ENCODE measurements at regions not wholly inside any gene's neighbourhood (a gene's known extent, or its start where the extent isn't known, plus 50 kb on each side); places are given as distances from the start of the nearest gene placed in this dataset.

DNA sequence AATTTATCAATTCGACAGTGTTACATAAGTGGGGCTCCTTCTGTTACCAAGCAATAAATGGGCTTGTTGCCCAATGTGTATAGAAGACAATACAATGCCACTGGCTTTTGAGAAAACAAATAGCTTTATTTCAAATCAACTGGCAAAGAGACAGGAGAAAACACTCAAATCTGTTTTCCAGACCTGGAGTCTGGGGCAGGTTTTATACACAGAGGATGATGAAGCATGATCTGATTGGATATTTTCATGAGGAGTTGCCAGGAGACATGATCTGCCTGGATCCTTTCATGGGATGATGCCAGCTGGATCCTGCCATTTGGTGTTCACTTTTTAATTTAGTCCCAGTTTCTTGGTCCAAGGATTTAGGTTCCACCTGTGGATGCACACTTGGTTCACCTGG, 287.9 kb downstream of the CXXC4 start:
- TF ChIP-seq SNAI2 (CRISPR knock-in tag; IDR thresholded peaks at IDR 0.05): no peak
- TF ChIP-seq BACH2 (CRISPR knock-in tag; IDR thresholded peaks at IDR 0.05; ENCODE audit: borderline replicate concordance): no peak
- no peak for TF ChIP-seq CSDC2 (CRISPR knock-in tag; IDR thresholded peaks at IDR 0.05)
- no peak for TF ChIP-seq ZFP30 (CRISPR knock-in tag; IDR thresholded peaks at IDR 0.05)
- no peak for TF ChIP-seq ARNTL (CRISPR knock-in tag; IDR thresholded peaks at IDR 0.05; ENCODE audit: borderline replicate concordance, low read depth)
- TF ChIP-seq PPARA (CRISPR knock-in tag; IDR thresholded peaks at IDR 0.05; ENCODE audit: borderline replicate concordance): no peak
- no peak for TF ChIP-seq ZC3H10 (CRISPR knock-in tag; IDR thresholded peaks at IDR 0.05)
- TF ChIP-seq, protein P1, sequence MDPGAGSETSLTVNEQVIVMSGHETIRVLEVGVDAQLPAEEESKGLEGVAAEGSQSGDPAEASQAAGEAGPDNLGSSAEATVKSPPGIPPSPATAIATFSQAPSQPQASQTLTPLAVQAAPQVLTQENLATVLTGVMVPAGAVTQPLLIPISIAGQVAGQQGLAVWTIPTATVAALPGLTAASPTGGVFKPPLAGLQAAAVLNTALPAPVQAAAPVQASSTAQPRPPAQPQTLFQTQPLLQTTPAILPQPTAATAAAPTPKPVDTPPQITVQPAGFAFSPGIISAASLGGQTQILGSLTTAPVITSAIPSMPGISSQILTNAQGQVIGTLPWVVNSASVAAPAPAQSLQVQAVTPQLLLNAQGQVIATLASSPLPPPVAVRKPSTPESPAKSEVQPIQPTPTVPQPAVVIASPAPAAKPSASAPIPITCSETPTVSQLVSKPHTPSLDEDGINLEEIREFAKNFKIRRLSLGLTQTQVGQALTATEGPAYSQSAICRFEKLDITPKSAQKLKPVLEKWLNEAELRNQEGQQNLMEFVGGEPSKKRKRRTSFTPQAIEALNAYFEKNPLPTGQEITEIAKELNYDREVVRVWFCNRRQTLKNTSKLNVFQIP (CRISPR knock-in tag; IDR thresholded peaks at IDR 0.05; ENCODE audit: borderline replicate concordance, low read depth): no peak

DNA sequence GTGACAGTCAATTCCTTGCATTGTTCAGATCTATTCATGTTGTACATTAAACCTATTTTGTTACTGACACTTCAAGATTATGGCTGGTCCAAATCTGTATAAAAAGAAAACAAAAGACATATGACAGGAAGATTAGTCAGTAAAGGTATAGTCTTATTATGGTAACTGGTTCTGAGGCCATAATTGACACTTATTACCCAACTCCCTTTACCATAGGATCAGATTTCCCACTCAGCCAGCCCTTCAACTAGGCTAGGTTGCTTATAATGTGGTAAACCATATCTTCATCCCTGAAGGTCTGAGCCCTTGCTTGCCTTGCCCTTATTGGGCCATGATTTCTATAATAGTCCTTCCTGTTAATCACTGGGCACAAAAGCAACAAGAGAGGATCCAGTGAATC, 289.6 kb downstream of the CXXC4 start:
- no peak for ATAC-seq
- TF ChIP-seq ZNF565 (CRISPR knock-in tag; conservative IDR thresholded peaks at IDR 0.05; ENCODE audit: low read depth) (no peak), GLIS3 (CRISPR knock-in tag; IDR thresholded peaks at IDR 0.05) (no peak), TCF4 (CRISPR knock-in tag; IDR thresholded peaks at IDR 0.05; ENCODE audit: borderline replicate concordance) (no peak), ISL1 (CRISPR knock-in tag; IDR thresholded peaks at IDR 0.05) (no peak), ARNTL (CRISPR knock-in tag; IDR thresholded peaks at IDR 0.05; ENCODE audit: borderline replicate concordance, low read depth) (no peak), ZNF8 (CRISPR knock-in tag; IDR thresholded peaks at IDR 0.05) (no peak), SNAI2 (CRISPR knock-in tag; IDR thresholded peaks at IDR 0.05) (no peak), RARB (CRISPR knock-in tag; IDR thresholded peaks at IDR 0.05) (no peak), ZFP30 (CRISPR knock-in tag; IDR thresholded peaks at IDR 0.05) (no peak), TOX (CRISPR knock-in tag; IDR thresholded peaks at IDR 0.05; ENCODE audit: borderline replicate concordance) (no peak), ZNF70 (CRISPR knock-in tag; IDR thresholded peaks at IDR 0.05) (no peak), PPARA (CRISPR knock-in tag; IDR thresholded peaks at IDR 0.05; ENCODE audit: borderline replicate concordance) (no peak), BACH2 (CRISPR knock-in tag; IDR thresholded peaks at IDR 0.05; ENCODE audit: borderline replicate concordance) (no peak), ESRRG (CRISPR knock-in tag; IDR thresholded peaks at IDR 0.05) (no peak), ZC3H10 (CRISPR knock-in tag; IDR thresholded peaks at IDR 0.05) (no peak)
- TF ChIP-seq, protein P1 (CRISPR knock-in tag; IDR thresholded peaks at IDR 0.05; ENCODE audit: borderline replicate concordance, low read depth): no peak
- TF ChIP-seq, protein P2, sequence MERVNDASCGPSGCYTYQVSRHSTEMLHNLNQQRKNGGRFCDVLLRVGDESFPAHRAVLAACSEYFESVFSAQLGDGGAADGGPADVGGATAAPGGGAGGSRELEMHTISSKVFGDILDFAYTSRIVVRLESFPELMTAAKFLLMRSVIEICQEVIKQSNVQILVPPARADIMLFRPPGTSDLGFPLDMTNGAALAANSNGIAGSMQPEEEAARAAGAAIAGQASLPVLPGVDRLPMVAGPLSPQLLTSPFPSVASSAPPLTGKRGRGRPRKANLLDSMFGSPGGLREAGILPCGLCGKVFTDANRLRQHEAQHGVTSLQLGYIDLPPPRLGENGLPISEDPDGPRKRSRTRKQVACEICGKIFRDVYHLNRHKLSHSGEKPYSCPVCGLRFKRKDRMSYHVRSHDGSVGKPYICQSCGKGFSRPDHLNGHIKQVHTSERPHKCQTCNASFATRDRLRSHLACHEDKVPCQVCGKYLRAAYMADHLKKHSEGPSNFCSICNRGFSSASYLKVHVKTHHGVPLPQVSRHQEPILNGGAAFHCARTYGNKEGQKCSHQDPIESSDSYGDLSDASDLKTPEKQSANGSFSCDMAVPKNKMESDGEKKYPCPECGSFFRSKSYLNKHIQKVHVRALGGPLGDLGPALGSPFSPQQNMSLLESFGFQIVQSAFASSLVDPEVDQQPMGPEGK (CRISPR knock-in tag; IDR thresholded peaks at IDR 0.05; ENCODE audit: borderline replicate concordance): no peak
- TF ChIP-seq, protein P3, sequence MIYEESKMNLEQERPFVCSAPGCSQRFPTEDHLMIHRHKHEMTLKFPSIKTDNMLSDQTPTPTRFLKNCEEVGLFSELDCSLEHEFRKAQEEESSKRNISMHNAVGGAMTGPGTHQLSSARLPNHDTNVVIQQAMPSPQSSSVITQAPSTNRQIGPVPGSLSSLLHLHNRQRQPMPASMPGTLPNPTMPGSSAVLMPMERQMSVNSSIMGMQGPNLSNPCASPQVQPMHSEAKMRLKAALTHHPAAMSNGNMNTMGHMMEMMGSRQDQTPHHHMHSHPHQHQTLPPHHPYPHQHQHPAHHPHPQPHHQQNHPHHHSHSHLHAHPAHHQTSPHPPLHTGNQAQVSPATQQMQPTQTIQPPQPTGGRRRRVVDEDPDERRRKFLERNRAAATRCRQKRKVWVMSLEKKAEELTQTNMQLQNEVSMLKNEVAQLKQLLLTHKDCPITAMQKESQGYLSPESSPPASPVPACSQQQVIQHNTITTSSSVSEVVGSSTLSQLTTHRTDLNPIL (CRISPR knock-in tag; IDR thresholded peaks at IDR 0.05; ENCODE audit: low read depth): no peak
- TF ChIP-seq, protein P4, sequence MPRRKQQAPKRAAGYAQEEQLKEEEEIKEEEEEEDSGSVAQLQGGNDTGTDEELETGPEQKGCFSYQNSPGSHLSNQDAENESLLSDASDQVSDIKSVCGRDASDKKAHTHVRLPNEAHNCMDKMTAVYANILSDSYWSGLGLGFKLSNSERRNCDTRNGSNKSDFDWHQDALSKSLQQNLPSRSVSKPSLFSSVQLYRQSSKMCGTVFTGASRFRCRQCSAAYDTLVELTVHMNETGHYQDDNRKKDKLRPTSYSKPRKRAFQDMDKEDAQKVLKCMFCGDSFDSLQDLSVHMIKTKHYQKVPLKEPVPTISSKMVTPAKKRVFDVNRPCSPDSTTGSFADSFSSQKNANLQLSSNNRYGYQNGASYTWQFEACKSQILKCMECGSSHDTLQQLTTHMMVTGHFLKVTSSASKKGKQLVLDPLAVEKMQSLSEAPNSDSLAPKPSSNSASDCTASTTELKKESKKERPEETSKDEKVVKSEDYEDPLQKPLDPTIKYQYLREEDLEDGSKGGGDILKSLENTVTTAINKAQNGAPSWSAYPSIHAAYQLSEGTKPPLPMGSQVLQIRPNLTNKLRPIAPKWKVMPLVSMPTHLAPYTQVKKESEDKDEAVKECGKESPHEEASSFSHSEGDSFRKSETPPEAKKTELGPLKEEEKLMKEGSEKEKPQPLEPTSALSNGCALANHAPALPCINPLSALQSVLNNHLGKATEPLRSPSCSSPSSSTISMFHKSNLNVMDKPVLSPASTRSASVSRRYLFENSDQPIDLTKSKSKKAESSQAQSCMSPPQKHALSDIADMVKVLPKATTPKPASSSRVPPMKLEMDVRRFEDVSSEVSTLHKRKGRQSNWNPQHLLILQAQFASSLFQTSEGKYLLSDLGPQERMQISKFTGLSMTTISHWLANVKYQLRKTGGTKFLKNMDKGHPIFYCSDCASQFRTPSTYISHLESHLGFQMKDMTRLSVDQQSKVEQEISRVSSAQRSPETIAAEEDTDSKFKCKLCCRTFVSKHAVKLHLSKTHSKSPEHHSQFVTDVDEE (CRISPR knock-in tag; IDR thresholded peaks at IDR 0.05): no peak

More for the DNA sequence above, 287.9 kb downstream of the CXXC4 start:
- ATAC-seq: no peak

DNA sequence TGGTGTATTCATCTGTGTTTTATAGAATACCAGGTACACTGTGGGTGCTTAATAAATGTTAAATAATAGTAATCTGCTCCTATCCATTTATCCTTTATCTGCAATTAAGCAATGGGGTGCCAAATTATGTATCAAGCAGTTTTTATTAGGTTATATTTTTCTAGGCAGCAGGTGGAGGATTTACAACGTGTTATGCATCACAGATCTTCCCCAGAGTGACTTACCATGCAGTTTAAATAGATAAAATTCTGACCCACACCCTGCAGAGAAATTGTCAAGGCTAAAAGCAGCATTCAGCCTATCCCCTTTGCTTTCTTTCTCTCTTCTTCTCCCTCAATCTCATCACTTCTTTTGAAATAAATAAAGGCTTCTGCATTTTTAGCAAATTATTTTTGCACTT, 306.4 kb downstream of the CXXC4 start:
- TF ChIP-seq, protein P4 (CRISPR knock-in tag; IDR thresholded peaks at IDR 0.05): no peak
- no peak for TF ChIP-seq ARNTL (CRISPR knock-in tag; IDR thresholded peaks at IDR 0.05; ENCODE audit: borderline replicate concordance, low read depth)
- TF ChIP-seq PPARA (CRISPR knock-in tag; IDR thresholded peaks at IDR 0.05; ENCODE audit: borderline replicate concordance): no peak
- no peak for TF ChIP-seq GLIS3 (CRISPR knock-in tag; IDR thresholded peaks at IDR 0.05)
- TF ChIP-seq, protein P1 (CRISPR knock-in tag; IDR thresholded peaks at IDR 0.05; ENCODE audit: borderline replicate concordance, low read depth): no peak
- TF ChIP-seq BACH2 (CRISPR knock-in tag; IDR thresholded peaks at IDR 0.05; ENCODE audit: borderline replicate concordance): no peak
- no peak for TF ChIP-seq ZC3H10 (CRISPR knock-in tag; IDR thresholded peaks at IDR 0.05)
- TF ChIP-seq ISL1 (CRISPR knock-in tag; IDR thresholded peaks at IDR 0.05): no peak
- no peak for TF ChIP-seq ZFP3 (CRISPR knock-in tag; IDR thresholded peaks at IDR 0.05)
- no peak for TF ChIP-seq CSDC2 (CRISPR knock-in tag; IDR thresholded peaks at IDR 0.05)
- ATAC-seq: no peak

Data from SK-N-SH treated with all-trans-retinoic acid at 6 μM for 48 hours (cell line).